Prostate gland (tissue), 2 donors: ENCODE measurements at regions not wholly inside any gene's neighbourhood (a gene's known extent, or its start where the extent isn't known, plus 50 kb on each side); places are given as distances from the start of the nearest gene placed in this dataset.
"Not testable (repeated sequence)": the region's sequence is repeated elsewhere in the genome, so short reads cannot be mapped to it uniquely, and the experiment has no call there.

Source experiments
- DNase-seq: peaks from one replicate; pipeline ENCODE4 v3.0.0-alpha.2; 2019; ENCODE audit warnings: low spot score
- H3K27ac ChIP-seq, 2 donors: fragments of 200-600 bp; sonication (generic); 2 replicates each; pipeline ENCODE4 v1.5.1; 2017 to 2019
- H3K27me3 ChIP-seq: fragments of 200-600 bp; sonication (generic); replicated peaks from 2 replicates; pipeline ENCODE4 v1.5.1; 2019; ENCODE audit not compliant: insufficient read depth
- H3K36me3 ChIP-seq, 2 donors: fragments of 200-600 bp; sonication (generic); 1 replicate in 1 of 2; 2 replicates in 1 of 2; pipeline versions ENCODE4 v1.5.1 to v1.8.1; 2017 to 2019
- H3K4me1 ChIP-seq: fragments of 200-600 bp; sonication (generic); replicated peaks from 2 replicates; pipeline ENCODE4 v1.5.1; 2019
- H3K4me3 ChIP-seq, 2 donors: fragments of 200-600 bp; sonication (generic); 2 replicates each; pipeline ENCODE4 v1.5.1; 2017 to 2019
- H3K9me3 ChIP-seq: fragments of 200-600 bp; sonication (generic); 2 replicates; pipeline ENCODE4 v1.5.1; 2017
- CTCF ChIP-seq, 4 experiments: fragments of 200-600 bp in 2 of 4; fragments of 450-650 bp in 2 of 4; sonication (generic) in 2 of 4; IDR thresholded peaks; 1 replicate in 3 of 4; 2 replicates in 1 of 4; pipeline ENCODE4 v1.5.1; 2016 to 2019; ENCODE audit warnings: antibody characterized with exemption in 4 of 4, mild to moderate bottlenecking in 2 of 4, moderate library complexity in 2 of 4
- POLR2A ChIP-seq: fragments of 450-650 bp; IDR thresholded peaks from one replicate; pipeline ENCODE4 v1.6.1; 2016; ENCODE audit warnings: antibody characterized with exemption, mild to moderate bottlenecking
- POLR2AphosphoS5 ChIP-seq: sonication (generic); formaldehyde crosslinking; IDR thresholded peaks from one replicate; pipeline ENCODE4 v1.6.1; 2017; ENCODE audit warnings: antibody characterized with exemption
- WGBS: methylation state at CpG from one replicate; pipeline ENCODE4 v1.1.5; 2018; 5-methylcytosine and 5-hydroxymethylcytosine counted together
- intact Hi-C: fragments of 100-400 bp; cut with DNase I; formaldehyde crosslinking; loops from one replicate; pipeline ENCODE4 v1.14.2; 2022

DNA sequence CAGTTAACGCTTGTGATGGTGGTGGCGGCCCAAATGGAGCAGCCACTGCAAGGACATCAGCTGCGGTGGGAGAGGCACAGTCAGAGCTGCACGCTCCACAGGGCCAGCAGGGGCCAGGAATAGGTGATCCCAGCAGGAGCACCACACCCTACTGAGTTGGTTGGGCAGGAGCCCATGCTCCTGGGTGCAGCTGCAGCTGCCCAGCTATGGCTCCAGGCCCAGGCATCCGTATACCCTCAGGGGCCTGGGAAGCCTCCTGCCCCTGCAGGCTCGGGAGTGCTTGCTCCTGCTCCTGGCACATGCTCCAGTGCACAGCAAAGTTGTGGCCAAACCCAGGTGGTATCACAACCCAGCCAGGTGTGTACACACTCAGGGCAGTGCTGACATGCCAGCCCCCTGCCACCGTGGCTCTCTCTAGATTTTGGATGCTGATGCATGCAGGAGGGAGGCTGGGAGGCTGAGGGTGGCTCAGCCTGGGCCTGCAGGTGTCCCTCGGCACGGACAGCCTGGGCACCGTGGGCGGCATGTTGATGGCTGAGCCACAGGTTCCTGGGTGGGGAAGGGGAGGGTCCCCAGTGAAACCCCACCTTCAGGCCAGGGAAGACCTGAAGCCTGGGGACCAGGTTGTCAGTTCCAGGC lies 150.2 kb downstream of the CXXC4 start:
- 85% methylated on average over 11 of the region's 11 CpGs for WGBS
- DNase-seq, result no peak
- intact Hi-C loops, result no loop called here
- TF ChIP-seq POLR2A, result no peak
- no peak for TF ChIP-seq POLR2AphosphoS5
- TF ChIP-seq CTCF (IDR thresholded peaks at IDR 0.05), result no peak
- H3K9me3 ChIP-seq, result no peaks in the 10 kb centered on the region
- no peak overlapping the region for H3K27ac ChIP-seq
- no peaks in the 10 kb centered on the region for H3K27me3 ChIP-seq
- H3K4me3 ChIP-seq, result no peak overlapping the region
- no peaks in the 10 kb centered on the region for H3K36me3 ChIP-seq
- H3K4me1 ChIP-seq, result no peaks in the 10 kb centered on the region

GRCh38 chr4:104334410-104334809 lies 160.3 kb downstream of the CXXC4 start:
- H3K4me3 ChIP-seq, result no peak overlapping the region
- no peak for DNase-seq
- no peaks in the 10 kb centered on the region for H3K36me3 ChIP-seq
- no peaks in the 10 kb centered on the region for H3K9me3 ChIP-seq
- TF ChIP-seq CTCF (IDR thresholded peaks at IDR 0.05) (no peak), POLR2AphosphoS5 (no peak), POLR2A (no peak)
- intact Hi-C loops, result no loop called here
- H3K27me3 ChIP-seq, result no peaks in the 10 kb centered on the region
- no peak overlapping the region for H3K27ac ChIP-seq
- H3K4me1 ChIP-seq, result no peaks in the 10 kb centered on the region

DNA sequence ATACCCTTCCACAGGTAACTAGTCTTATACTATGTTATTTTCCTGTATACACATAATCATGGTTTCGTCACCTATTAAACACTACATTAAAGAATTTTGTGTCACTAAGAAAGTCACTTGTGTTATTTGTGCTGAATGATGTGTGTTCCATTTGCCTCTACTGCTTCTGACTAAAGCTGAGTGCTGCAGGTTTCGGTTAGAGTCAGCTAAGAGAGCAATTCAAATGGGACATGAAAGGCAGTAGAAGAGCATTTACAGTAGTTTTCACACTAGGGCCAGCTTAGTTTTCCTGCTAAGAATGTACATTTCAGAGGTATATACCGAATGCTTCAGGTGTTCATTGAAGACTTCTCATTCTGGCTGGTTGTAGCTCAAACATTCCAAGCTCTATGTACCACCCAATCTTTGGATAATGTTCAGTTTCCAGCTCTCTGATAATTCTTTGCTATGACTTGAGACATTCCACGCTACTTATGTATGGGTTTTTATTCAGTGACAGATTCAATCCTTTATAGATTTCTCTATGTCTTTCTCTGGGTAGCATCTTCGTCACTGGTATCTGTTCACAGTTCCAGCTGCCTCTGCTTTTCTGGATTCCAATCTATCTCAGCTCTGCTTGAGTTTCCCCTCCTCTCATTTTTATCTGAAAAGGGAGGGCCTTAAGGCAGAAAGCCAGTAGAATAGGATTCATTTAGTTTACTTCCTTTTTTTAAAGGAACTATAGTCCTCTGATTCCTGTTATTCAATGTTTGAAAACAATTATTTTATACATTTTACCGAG lies 164.4 kb downstream of the CXXC4 start:
- no peaks in the 10 kb centered on the region for H3K4me1 ChIP-seq
- no peak for TF ChIP-seq CTCF (IDR thresholded peaks at IDR 0.05)
- no peak for TF ChIP-seq POLR2A
- no peak for TF ChIP-seq POLR2AphosphoS5
- H3K36me3 ChIP-seq, result no peaks in the 10 kb centered on the region
- no peak overlapping the region for H3K27ac ChIP-seq
- 57% methylated on average over 6 of the region's 6 CpGs for WGBS
- no peak for DNase-seq
- H3K4me3 ChIP-seq, result no peak overlapping the region
- intact Hi-C loops, result no loop called here
- no peaks in the 10 kb centered on the region for H3K9me3 ChIP-seq
- H3K27me3 ChIP-seq, result no peaks in the 10 kb centered on the region

- H3K4me3 ChIP-seq, H3K36me3 ChIP-seq, intact Hi-C loops, H3K27me3 ChIP-seq, H3K4me1 ChIP-seq, H3K9me3 ChIP-seq, DNase-seq, H3K27ac ChIP-seq: not testable (repeated sequence)
- WGBS, result 85% methylated on average over 12 of the region's 12 CpGs
Observed at GRCh38 chr4:104326991-104327694, 167.6 kb downstream of the CXXC4 start.

- Histone ChIP-seq H3K4me3 (no peak overlapping the region), H3K36me3 (no peaks in the 10 kb centered on the region), H3K9me3 (no peaks in the 10 kb centered on the region), H3K4me1 (no peaks in the 10 kb centered on the region), H3K27ac (no peak overlapping the region), H3K27me3 (no peaks in the 10 kb centered on the region)
- intact Hi-C loops, result no loop called here
- 75% methylated on average over 1 of the region's 1 CpG for WGBS
- DNase-seq, result no peak
- TF ChIP-seq CTCF (IDR thresholded peaks at IDR 0.05), result no peak
- no peak for TF ChIP-seq POLR2A
- TF ChIP-seq POLR2AphosphoS5, result no peak
Observed at GRCh38 chr4:104302731-104303130, 192.0 kb downstream of the CXXC4 start.
